BE2C (cell line): ENCODE measurements at regions not wholly inside any gene's neighbourhood (a gene's known extent, or its start where the extent isn't known, plus 50 kb on each side); places are given as distances from the start of the nearest gene placed in this dataset.

Source experiments
- DNase-seq: peaks from one replicate; pipeline ENCODE4 v3.0.0-alpha.2; 2020
- H3K27me3 ChIP-seq: fragments of 250-450 bp; sonication (Bioruptor Pico); 2 replicates; pipeline ENCODE4 v1.5.1; 2020; ENCODE audit warnings: mild to moderate bottlenecking
- H3K36me3 ChIP-seq: fragments of 250-450 bp; sonication (Bioruptor Pico); 2 replicates; pipeline ENCODE4 v1.5.1; 2020; ENCODE audit warnings: mild to moderate bottlenecking
- H3K4me1 ChIP-seq: fragments of 250-450 bp; sonication (Bioruptor Pico); 2 replicates; pipeline ENCODE4 v1.5.1; 2020
- H3K4me3 ChIP-seq: 2 replicates; pipeline ENCODE4 v1.5.1; 2011; ENCODE audit warnings: low read depth, low read length
- H3K9me3 ChIP-seq: fragments of 250-450 bp; sonication (Bioruptor Pico); 2 replicates; pipeline ENCODE4 v1.5.1; 2020
- CTCF ChIP-seq: IDR thresholded peaks from 2 replicates; pipeline ENCODE4 v1.5.1; 2012; ENCODE audit warnings: mild to moderate bottlenecking, low read depth, low read length

DNA sequence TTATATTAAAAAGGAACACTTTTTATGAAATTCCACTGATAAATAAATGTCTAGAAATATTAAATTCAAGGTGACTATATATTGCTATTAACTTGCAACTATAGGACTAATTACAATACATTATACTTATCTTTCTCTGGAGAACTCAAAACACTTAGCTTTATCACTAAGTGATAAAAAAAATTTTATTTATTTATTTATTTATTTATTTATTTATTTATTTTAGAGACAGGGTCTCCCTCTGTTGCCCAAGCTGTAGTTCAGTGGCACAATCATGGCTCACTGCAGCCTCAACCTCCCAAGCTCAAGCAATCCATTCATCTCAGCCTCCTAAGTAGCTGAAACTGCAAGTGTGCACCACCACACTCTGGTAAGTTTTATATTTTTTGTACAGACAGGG, 451.1 kb downstream of the DSC3 start:
- no peaks in the 10 kb centered on the region for H3K4me1 ChIP-seq
- H3K27me3 ChIP-seq: no peaks in the 10 kb centered on the region
- H3K9me3 ChIP-seq: no peaks in the 10 kb centered on the region
- no peak overlapping the region for H3K4me3 ChIP-seq
- no peak for TF ChIP-seq CTCF
- no peaks in the 10 kb centered on the region for H3K36me3 ChIP-seq
- no peak for DNase-seq

DNA sequence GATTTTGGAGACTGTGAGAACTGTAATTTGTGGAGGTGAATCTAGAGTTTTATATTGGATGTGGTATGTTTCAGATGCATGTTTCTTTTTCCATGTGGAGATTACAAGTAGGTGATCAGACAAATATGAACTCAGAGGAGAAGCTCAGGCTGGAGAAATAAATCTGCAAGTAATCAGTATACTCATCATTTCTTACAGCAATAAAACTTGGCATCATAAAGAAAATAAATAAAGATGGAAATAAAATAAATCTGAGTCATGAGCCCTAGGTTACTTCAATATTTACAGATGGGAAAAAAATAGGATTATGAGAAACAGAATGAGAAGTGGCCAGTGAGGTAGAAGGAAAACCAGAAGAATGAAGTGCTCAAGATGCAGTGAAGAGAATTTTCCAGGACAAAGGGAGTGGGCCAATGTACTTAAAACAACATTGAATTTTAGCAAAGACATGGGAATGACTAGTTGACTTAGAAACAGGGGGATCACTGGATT, 453.8 kb downstream of the DSC3 start:
- no peaks in the 10 kb centered on the region for H3K36me3 ChIP-seq
- H3K4me1 ChIP-seq: no peaks in the 10 kb centered on the region
- TF ChIP-seq CTCF: no peak
- no peaks in the 10 kb centered on the region for H3K27me3 ChIP-seq
- no peak overlapping the region for H3K4me3 ChIP-seq
- DNase-seq: no peak
- H3K9me3 ChIP-seq: no peaks in the 10 kb centered on the region

- Histone ChIP-seq H3K36me3 (no peaks in the 10 kb centered on the region), H3K27me3 (no peaks in the 10 kb centered on the region), H3K9me3 (no peaks in the 10 kb centered on the region), H3K4me1 (no peaks in the 10 kb centered on the region), H3K4me3 (no peak overlapping the region)
- no peak for TF ChIP-seq CTCF
- no peak for DNase-seq
These were observed 458.8 kb downstream of the DSC3 start for GRCh38 chr18:30583768-30584167.

DNA sequence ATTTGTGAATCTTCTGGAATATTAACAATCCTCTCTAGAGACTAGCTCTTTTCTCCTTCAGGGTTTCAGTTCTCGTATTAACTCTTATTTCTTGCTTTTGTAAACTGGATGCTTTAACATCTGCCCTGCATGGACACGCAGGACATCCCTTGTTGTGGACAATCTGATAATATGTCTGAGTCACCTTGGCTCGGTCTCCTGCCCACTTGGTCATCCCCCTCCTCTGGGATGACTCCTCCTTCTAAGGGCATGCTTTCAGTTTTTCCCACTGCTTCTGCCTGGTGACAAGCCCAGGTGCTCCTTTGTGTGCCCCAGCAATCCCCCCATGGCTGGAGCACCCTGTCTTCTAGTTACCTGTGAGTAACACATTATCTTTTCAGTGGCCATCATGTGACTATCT, 460.5 kb downstream of the DSC3 start:
- Histone ChIP-seq H3K9me3 (no peaks in the 10 kb centered on the region), H3K27me3 (no peaks in the 10 kb centered on the region), H3K36me3 (no peaks in the 10 kb centered on the region), H3K4me3 (no peak overlapping the region), H3K4me1 (no peaks in the 10 kb centered on the region)
- no peak for DNase-seq
- TF ChIP-seq CTCF: no peak

- no peaks in the 10 kb centered on the region for H3K36me3 ChIP-seq
- H3K27me3 ChIP-seq: no peaks in the 10 kb centered on the region
- no peak overlapping the region for H3K4me3 ChIP-seq
- no peaks in the 10 kb centered on the region for H3K4me1 ChIP-seq
- no peaks in the 10 kb centered on the region for H3K9me3 ChIP-seq
- no peak for TF ChIP-seq CTCF
- no peak for DNase-seq
These were observed 463.8 kb downstream of the DSC3 start for GRCh38 chr18:30578707-30579106.

DNA sequence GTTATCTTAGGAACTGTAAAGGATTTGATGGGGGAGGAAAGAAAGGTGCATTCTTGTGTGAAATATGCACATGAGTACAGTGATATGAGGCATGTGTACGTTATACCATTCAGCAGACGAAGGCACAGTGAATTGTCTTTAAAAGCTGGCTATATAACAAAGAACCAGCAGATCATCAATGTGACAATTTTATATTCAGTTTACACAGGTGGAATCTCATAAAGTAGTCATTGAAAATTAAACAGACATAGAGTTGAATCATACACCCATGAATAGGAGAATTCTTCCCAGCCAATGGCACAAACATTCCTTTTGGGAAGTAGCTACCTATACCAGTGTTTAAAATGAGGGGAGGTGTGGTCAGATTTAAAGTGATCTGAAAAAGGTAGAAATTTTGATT, 470.3 kb downstream of the DSC3 start:
- Histone ChIP-seq H3K4me3 (no peak overlapping the region), H3K27me3 (no peaks in the 10 kb centered on the region), H3K4me1 (no peaks in the 10 kb centered on the region), H3K36me3 (no peaks in the 10 kb centered on the region), H3K9me3 (no peaks in the 10 kb centered on the region)
- DNase-seq: no peak
- no peak for TF ChIP-seq CTCF
